GM10248 (cell line): ENCODE measurements at regions not wholly inside any gene's neighbourhood (a gene's known extent, or its start where the extent isn't known, plus 50 kb on each side); places are given as distances from the start of the nearest gene placed in this dataset.

Experiments used
- CTCF ChIA-PET: fragments of 300-600 bp; sonication (Branson Sonifier 250); formaldehyde crosslinking; extraction: SDS; loops from one replicate; lab custom pipeline; 2021; ENCODE audit warnings: antibody characterized with exemption; lab: Yijun Ruan, JAX
- POLR2A ChIA-PET: fragments of 350-650 bp; sonication (Branson Sonifier 250); formaldehyde crosslinking; extraction: SDS; loops from one replicate; lab custom pipeline; 2020; ENCODE audit warnings: antibody characterized with exemption; lab: Yijun Ruan, JAX
- DNase-seq: peaks from one replicate; pipeline ENCODE4 v3.0.0; 2012; ENCODE audit errors: extremely low spot score
- CTCF ChIP-seq: IDR thresholded peaks from 2 replicates; pipeline ENCODE4 v1.5.1; 2012; ENCODE audit warnings: mild to moderate bottlenecking, low read depth; ENCODE audit errors: extremely low read depth, missing control alignments, control extremely low read depth

GRCh38 chr21:20254964-20255363 lies 743.2 kb upstream of the NCAM2 start:
- no peak for TF ChIP-seq CTCF
- ChIA-PET CTCF (no interaction called here), POLR2A (no interaction called here)
- DNase-seq = no peak

- DNase-seq = no peak
- CTCF ChIA-PET = no interaction called here
- TF ChIP-seq CTCF = no peak
- POLR2A ChIA-PET = no interaction called here
These were observed 741.0 kb upstream of the NCAM2 start for GRCh38 chr21:20257052-20257740.

- ChIA-PET POLR2A (no interaction called here), CTCF (interaction anchor here (0.6 to 1.5 kb wide), 2 partner anchors 12 to 20 kb away, joined by 3 read pairs; no protein-coding TSS in a partner anchor)
- DNase-seq = no peak
- TF ChIP-seq CTCF = no peak
These were observed 739.7 kb upstream of the NCAM2 start for GRCh38 chr21:20258542-20258941.

GRCh38 chr21:20259031-20259867 lies 739.0 kb upstream of the NCAM2 start:
- no peak for TF ChIP-seq CTCF
- ChIA-PET CTCF (interaction anchor here (1.5 kb wide), 1 partner anchor 21 kb away, joined by 3 read pairs; no protein-coding TSS in a partner anchor), POLR2A (no interaction called here)
- no peak for DNase-seq

GRCh38 chr21:20260124-20260523 lies 738.1 kb upstream of the NCAM2 start:
- POLR2A ChIA-PET = no interaction called here
- no peak for DNase-seq
- CTCF ChIA-PET = no interaction called here
- no peak for TF ChIP-seq CTCF

- POLR2A ChIA-PET = no interaction called here
- no peak for DNase-seq
- TF ChIP-seq CTCF = no peak
These were observed 736.8 kb upstream of the NCAM2 start for GRCh38 chr21:20261364-20261763.

More at GRCh38 chr21:20261364-20261763, 736.8 kb upstream of the NCAM2 start:
- CTCF ChIA-PET = interaction anchor here (0.9 kb wide), 1 partner anchor 9 kb away, joined by 3 read pairs; no protein-coding TSS in a partner anchor
